HUES64 (cell line): ENCODE measurements at regions not wholly inside any gene's neighbourhood (a gene's known extent, or its start where the extent isn't known, plus 50 kb on each side); places are given as distances from the start of the nearest gene placed in this dataset.

Experiments
- H3K27ac ChIP-seq: 2 replicates; pipeline ENCODE4 v1.7.0; 2013; ENCODE audit warnings: low read depth, low read length, inconsistent platforms
- H3K27me3 ChIP-seq: 2 replicates; pipeline ENCODE4 v1.6.1; 2013; ENCODE audit warnings: mild to moderate bottlenecking, low read length; ENCODE audit not compliant: insufficient read depth
- H3K36me3 ChIP-seq: 2 replicates; pipeline ENCODE4 v1.6.1; 2013; ENCODE audit warnings: mild to moderate bottlenecking, low read length; ENCODE audit not compliant: insufficient read depth
- H3K4me1 ChIP-seq: 2 replicates; pipeline ENCODE4 v1.6.1; 2013; ENCODE audit warnings: mild to moderate bottlenecking, low read length, moderate library complexity; ENCODE audit not compliant: insufficient read depth
- H3K4me3 ChIP-seq: 2 replicates; pipeline ENCODE4 v1.5.1; 2013; ENCODE audit warnings: mild to moderate bottlenecking, low read length, moderate library complexity
- H3K9ac ChIP-seq: 2 replicates; pipeline ENCODE4 v1.6.1; 2013; ENCODE audit warnings: mild to moderate bottlenecking, low read depth, low read length
- H3K9me3 ChIP-seq: 2 replicates; pipeline ENCODE4 v1.6.1; 2013; ENCODE audit warnings: low read depth, low read length; ENCODE audit not compliant: insufficient read depth
- WGBS: fragments of 150-250, 120-280 bp; methylation state at CpG from one replicate; pipeline ENCODE4 v1.1.7; 2013; ENCODE audit warnings: missing lambda C conversion rate; 5-methylcytosine and 5-hydroxymethylcytosine counted together

- no peaks in the 10 kb centered on the region for H3K27me3 ChIP-seq
- no peak overlapping the region for H3K4me3 ChIP-seq
- H3K9ac ChIP-seq, result no peak overlapping the region
- no peaks in the 10 kb centered on the region for H3K4me1 ChIP-seq
- WGBS, result 98% methylated on average over 4 of the region's 4 CpGs
- no peaks in the 10 kb centered on the region for H3K9me3 ChIP-seq
- no peak overlapping the region for H3K27ac ChIP-seq
- H3K36me3 ChIP-seq, result no peaks in the 10 kb centered on the region
Observed at GRCh38 chr3:116961106-116961505, 251.5 kb downstream of the TUSC7 start.

- no peak overlapping the region for H3K9ac ChIP-seq
- no peak overlapping the region for H3K4me3 ChIP-seq
- WGBS, result 100% methylated on average over 1 of the region's 3 CpGs
- no peaks in the 10 kb centered on the region for H3K9me3 ChIP-seq
- H3K4me1 ChIP-seq, result no peaks in the 10 kb centered on the region
- H3K27ac ChIP-seq, result no peak overlapping the region
- H3K27me3 ChIP-seq, result no peaks in the 10 kb centered on the region
- H3K36me3 ChIP-seq, result no peaks in the 10 kb centered on the region
Observed at GRCh38 chr3:116963802-116964201, 254.2 kb downstream of the TUSC7 start.

- WGBS, result 75% methylated on average over 2 of the region's 2 CpGs
- Histone ChIP-seq H3K27ac (no peak overlapping the region), H3K9ac (no peak overlapping the region), H3K9me3 (no peaks in the 10 kb centered on the region), H3K4me3 (no peak overlapping the region), H3K36me3 (no peaks in the 10 kb centered on the region), H3K4me1 (no peaks in the 10 kb centered on the region), H3K27me3 (no peaks in the 10 kb centered on the region)
Observed at GRCh38 chr3:116966649-116967048, 257.1 kb downstream of the TUSC7 start.

GRCh38 chr3:116969135-116969534, 259.6 kb downstream of the TUSC7 start:
- Histone ChIP-seq H3K36me3 (no peaks in the 10 kb centered on the region), H3K9me3 (no peaks in the 10 kb centered on the region), H3K4me1 (no peaks in the 10 kb centered on the region), H3K27me3 (no peaks in the 10 kb centered on the region), H3K27ac (no peak overlapping the region), H3K4me3 (no peak overlapping the region), H3K9ac (no peak overlapping the region)
- over 99% methylated on average over 6 of the region's 6 CpGs for WGBS

DNA sequence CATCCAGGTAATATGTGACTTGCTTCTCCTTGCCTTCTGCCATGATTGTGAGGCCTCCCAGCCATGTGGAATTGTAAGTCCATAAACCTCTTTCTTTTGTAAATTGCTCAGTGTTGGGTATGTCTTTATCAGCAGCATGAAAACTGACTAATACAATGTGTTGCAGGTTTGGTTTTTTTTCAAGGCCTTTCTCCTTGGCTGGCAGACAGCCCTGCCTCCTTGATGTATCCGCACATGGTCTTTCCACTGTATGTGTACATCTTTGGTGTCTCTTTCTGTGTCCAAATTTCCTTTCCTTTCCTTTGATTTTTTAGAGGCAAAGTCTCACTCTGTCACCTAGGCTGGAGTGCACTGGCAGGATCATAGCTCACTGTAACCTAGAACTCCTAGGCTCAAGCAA, 260.1 kb downstream of the TUSC7 start:
- 100% methylated on average over 1 of the region's 1 CpG for WGBS
- H3K27me3 ChIP-seq, result no peaks in the 10 kb centered on the region

GRCh38 chr3:116971531-116971930, 262.0 kb downstream of the TUSC7 start:
- Histone ChIP-seq H3K9me3 (no peaks in the 10 kb centered on the region), H3K9ac (no peak overlapping the region), H3K27ac (no peak overlapping the region), H3K27me3 (no peaks in the 10 kb centered on the region), H3K4me1 (no peaks in the 10 kb centered on the region), H3K36me3 (no peaks in the 10 kb centered on the region), H3K4me3 (no peak overlapping the region)
- WGBS, result 87% methylated on average over 4 of the region's 4 CpGs

More for the DNA sequence above, 260.1 kb downstream of the TUSC7 start:
- no peak overlapping the region for H3K4me3 ChIP-seq
- H3K27ac ChIP-seq, result no peak overlapping the region
- no peaks in the 10 kb centered on the region for H3K9me3 ChIP-seq
- no peak overlapping the region for H3K9ac ChIP-seq
- H3K4me1 ChIP-seq, result no peaks in the 10 kb centered on the region
- H3K36me3 ChIP-seq, result no peaks in the 10 kb centered on the region

- Histone ChIP-seq H3K36me3 (no peaks in the 10 kb centered on the region), H3K4me1 (peaks cover 4% of the 10 kb centered on the region; the same call in 1 of the 2 replicates), H3K27ac (no peak overlapping the region), H3K4me3 (no peak overlapping the region), H3K27me3 (no peaks in the 10 kb centered on the region), H3K9ac (no peak overlapping the region), H3K9me3 (no peaks in the 10 kb centered on the region)
- 50% methylated on average over 1 of the region's 1 CpG for WGBS
Observed at GRCh38 chr3:116974702-116975101, 265.1 kb downstream of the TUSC7 start.

GRCh38 chr3:116977441-116977840, 267.9 kb downstream of the TUSC7 start:
- Histone ChIP-seq H3K27me3 (no peaks in the 10 kb centered on the region), H3K9me3 (no peaks in the 10 kb centered on the region), H3K36me3 (no peaks in the 10 kb centered on the region), H3K27ac (no peak overlapping the region), H3K9ac (no peak overlapping the region), H3K4me3 (no peak overlapping the region), H3K4me1 (peaks cover 14% of the 10 kb centered on the region)
- 91% methylated on average over 1 of the region's 1 CpG for WGBS

DNA sequence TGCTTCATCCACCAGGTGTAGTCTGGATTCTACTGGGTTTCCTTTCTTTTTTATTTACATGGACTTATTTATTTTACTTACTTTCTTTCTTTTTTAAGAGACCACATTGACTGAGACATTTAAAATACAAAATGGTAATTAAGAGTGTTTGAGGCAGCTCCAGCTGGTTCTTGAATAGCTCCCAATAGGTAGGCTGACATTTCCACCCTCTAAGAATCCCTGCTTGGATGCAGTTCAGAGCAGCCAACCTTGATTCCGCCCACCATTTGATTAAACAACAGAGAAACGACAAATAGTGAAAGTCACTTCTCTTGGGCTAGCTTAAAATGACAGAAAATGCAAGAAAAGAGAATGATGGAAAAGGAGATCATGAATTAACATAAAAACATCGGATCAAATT, 270.5 kb downstream of the TUSC7 start:
- no peaks in the 10 kb centered on the region for H3K36me3 ChIP-seq
- H3K9ac ChIP-seq, result no peak overlapping the region
- WGBS, result 86% methylated on average over 3 of the region's 3 CpGs
- no peaks in the 10 kb centered on the region for H3K27me3 ChIP-seq
- H3K27ac ChIP-seq, result no peak overlapping the region
- no peak overlapping the region for H3K4me3 ChIP-seq
- no peaks in the 10 kb centered on the region for H3K9me3 ChIP-seq
- peaks cover 14% of the 10 kb centered on the region for H3K4me1 ChIP-seq

- no peaks in the 10 kb centered on the region for H3K36me3 ChIP-seq
- no peak overlapping the region for H3K27ac ChIP-seq
- peaks cover 14% of the 10 kb centered on the region for H3K4me1 ChIP-seq
- WGBS, result 77% methylated on average over 5 of the region's 5 CpGs
- H3K4me3 ChIP-seq, result no peak overlapping the region
- no peaks in the 10 kb centered on the region for H3K9me3 ChIP-seq
- no peak overlapping the region for H3K9ac ChIP-seq
- no peaks in the 10 kb centered on the region for H3K27me3 ChIP-seq
Observed at GRCh38 chr3:116981089-116981488, 271.5 kb downstream of the TUSC7 start.

GRCh38 chr3:116984301-116984700, 274.7 kb downstream of the TUSC7 start:
- H3K4me1 ChIP-seq, result peaks cover 14% of the 10 kb centered on the region
- no peak overlapping the region for H3K4me3 ChIP-seq
- no peaks in the 10 kb centered on the region for H3K9me3 ChIP-seq
- no peak overlapping the region for H3K9ac ChIP-seq
- H3K27me3 ChIP-seq, result no peaks in the 10 kb centered on the region
- H3K36me3 ChIP-seq, result no peaks in the 10 kb centered on the region
- H3K27ac ChIP-seq, result no peak overlapping the region

GRCh38 chr3:116994351-116994879, 284.8 kb downstream of the TUSC7 start:
- Histone ChIP-seq H3K27ac (no peak overlapping the region), H3K9me3 (no peaks in the 10 kb centered on the region), H3K36me3 (no peaks in the 10 kb centered on the region), H3K4me1 (no peaks in the 10 kb centered on the region), H3K27me3 (no peaks in the 10 kb centered on the region), H3K4me3 (no peak overlapping the region), H3K9ac (no peak overlapping the region)
- 98% methylated on average over 3 of the region's 3 CpGs for WGBS
